HG02840 (cell line): ENCODE measurements at regions not wholly inside any gene's neighbourhood (a gene's known extent, or its start where the extent isn't known, plus 50 kb on each side); places are given as distances from the start of the nearest gene placed in this dataset.
"Not testable (repeated sequence)": the region's sequence is repeated elsewhere in the genome, so short reads cannot be mapped to it uniquely, and the experiment has no call there.

Experiments
- ATAC-seq: cut with Tn5 transposase; IDR thresholded peaks from one replicate; pipeline ENCODE4 v1.9.1; 2021; ENCODE audit warnings: mild to moderate bottlenecking, moderate library complexity, moderate number of reproducible peaks; ENCODE audit not compliant: unreplicated experiment, low FRiP score

DNA sequence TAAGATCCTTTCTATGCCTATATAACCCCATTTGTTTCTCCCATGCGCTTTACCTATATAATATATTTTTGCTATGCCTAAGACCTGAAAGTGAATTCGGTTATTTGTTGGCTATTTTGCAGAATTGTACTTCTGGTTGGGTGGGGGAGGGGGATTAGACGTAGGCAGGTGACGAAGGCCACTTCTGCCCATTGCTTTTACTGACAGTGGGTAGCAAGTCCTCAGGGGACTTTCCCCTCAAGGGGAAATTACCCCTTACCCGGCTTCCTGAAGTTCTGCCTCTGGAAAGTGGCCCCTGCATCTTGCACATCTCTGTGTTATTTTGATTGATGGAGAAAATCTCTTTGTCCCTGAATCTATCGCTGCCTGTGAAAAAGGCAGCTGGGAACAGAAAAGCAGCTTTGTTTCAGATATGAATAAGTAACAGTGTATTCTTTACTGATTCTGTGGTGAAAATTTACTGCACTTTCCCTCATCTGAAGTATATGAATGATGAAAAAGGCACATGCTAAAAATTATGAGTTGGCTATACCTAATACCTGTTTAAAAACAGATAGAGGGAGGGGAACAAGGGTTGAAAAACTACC, 133.9 kb downstream of the UTRN start:
- no peak for ATAC-seq

DNA sequence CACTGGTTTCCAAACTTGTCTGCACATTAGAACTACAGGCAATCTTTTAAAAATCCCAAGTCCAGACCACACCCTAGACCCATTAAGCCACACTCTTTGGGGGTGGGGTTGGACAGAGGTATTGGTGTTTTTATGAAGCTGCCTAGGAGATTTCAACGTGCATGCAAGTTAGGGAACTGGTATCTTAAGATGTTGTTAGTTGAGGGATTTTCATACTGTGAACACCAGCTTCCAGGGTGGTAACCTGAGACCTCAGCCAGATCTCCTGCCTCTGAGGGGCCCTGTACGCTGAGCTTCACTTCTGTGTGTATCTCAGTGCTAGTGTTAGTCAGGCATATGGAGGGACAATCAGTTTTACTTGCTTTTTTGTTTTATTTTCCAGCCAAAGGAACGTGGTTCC, 138.0 kb downstream of the UTRN start:
- ATAC-seq = no peak

DNA sequence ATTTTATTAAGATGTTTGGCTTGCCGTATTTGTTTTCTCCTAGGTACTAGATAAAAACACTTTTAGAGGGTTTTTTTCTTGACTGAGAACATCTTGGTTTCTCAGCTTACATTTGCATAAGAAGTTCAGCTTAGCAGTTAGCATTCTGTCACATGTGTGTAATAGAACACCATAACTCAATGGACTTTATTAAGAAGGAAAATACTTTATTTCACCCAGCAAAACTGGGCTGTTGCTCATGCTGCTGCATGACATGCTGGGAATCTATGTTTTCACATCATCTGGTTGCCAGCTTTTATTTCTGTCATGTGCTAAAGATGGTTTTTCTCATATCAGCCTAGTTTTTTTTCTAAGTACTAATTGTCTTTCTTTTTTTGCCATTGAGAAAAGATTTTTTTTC, 144.6 kb downstream of the UTRN start:
- ATAC-seq = no peak

DNA sequence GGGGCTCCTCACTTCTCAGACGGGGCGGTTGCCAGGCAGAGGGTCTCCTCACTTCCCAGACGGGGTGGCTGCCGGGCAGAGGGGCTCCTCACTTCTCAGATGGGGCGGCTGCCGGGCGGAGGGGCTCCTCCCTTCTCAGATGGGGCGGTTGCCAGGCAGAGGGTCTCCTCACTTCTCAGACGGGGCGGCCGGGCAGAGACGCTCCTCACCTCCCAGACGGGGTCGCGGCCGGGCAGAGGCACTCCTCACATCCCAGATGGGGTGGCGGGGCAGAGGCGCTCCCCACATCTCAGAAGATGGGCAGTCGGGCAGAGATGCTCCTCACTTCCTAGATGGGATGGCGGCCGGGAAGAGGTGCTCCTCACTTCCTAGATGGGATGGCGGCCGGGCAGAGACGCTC, 148.3 kb downstream of the UTRN start:
- not testable (repeated sequence) for ATAC-seq

DNA sequence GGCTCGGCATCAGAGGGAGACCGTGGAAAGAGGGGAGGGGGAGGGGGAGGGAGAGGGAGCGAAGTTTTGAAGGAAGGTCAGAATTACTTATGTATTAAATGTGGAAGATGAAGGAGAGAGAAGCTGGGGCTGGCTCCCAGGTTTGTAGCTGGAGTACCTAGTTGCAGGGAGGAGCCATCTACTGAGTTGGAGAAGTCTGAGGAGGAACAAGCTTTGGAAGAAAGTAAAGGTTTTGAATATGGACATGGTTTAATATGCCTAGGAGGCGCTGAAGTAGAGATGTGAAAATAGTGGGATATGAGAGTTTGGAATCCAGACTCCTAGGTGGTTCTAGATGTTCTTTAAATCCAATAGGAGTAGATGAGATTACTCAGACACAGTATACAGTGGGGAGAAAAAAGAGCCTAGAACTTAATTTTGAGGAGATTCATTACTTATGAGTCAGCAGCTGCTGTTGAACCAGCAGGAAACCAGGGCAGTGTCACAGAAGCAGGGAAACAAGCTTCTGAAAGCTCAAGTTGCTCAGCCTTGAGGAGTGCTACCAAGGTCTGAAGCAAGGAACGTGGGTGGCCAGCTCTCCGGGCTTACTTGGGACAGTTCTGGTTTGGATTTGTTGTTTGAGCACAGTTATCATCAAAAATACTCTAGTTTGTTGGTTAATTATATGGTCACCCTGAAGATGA, 149.3 kb downstream of the UTRN start:
- no peak for ATAC-seq

DNA sequence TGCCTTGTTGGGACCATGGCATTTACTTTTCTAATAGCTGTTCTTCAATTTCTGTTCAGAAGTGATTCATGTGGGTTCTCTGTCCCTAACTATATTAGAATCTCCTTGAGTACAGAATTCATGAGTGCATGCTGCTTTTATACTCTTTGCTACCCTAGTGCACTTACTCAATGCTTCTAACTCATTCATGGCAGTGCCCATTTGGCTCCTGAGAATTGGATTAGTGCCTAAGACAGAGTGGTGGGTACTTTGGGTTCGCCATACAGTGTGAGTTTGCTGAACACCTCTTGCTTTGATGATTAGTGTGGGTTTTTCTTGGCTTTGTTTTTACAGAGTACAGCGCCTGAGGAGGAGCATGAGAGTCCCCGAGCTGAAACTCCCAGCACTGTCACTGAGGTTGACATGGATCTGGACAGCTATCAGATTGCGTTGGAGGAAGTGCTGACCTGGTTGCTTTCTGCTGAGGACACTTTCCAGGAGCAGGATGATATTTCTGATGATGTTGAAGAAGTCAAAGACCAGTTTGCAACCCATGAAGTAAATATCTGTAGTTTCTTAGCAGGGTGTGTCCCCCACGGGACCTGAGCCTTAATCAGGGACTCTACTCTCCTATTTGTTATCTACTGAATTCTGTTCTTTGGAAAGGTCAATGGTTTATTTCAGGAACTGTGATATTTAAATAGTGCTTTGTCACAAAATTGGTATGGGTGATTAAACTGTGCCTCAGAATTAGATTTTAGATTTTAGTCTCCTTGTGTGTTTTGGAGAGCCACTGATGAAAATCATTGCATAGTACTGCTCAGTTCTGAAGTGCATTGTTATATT, 150.7 kb downstream of the UTRN start:
- ATAC-seq = no peak

DNA sequence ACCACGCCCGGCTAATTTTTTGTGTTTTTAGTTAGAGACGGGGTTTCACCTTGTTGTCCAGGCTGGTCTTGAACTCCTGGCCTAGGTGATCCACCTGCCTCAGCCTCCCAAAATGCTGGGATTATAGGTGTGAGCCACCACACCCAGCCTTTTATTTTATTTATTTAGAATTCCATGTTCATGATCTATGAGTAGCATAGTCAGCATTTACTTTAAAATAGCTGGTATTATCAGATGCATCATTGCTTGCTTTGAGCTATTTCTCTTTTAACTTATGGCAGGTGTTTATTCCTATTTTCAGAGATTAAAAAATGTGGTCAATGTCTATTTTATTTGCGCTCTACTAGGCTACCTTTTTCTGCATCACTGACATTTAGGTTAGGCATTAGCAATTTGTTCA, 152.0 kb downstream of the UTRN start:
- no peak for ATAC-seq

DNA sequence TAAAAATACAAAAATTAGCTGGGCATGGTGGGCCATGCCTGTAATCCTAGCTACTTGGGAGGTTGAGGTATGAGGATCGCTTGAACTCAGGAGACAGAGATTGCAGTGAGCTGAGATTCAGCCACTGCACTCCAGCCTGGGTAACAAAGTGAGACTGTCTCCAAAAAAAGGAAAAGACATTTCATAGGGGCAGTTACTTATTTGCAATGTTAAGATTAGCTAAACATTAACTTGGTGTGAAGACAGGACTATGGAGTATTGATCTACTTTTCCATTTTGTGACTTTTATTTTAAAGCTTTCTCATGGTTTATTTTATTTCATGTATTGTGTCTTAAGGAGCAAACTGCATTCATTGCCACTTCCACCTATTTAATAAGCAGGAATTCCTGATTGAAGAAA, 153.0 kb downstream of the UTRN start:
- ATAC-seq = no peak

DNA sequence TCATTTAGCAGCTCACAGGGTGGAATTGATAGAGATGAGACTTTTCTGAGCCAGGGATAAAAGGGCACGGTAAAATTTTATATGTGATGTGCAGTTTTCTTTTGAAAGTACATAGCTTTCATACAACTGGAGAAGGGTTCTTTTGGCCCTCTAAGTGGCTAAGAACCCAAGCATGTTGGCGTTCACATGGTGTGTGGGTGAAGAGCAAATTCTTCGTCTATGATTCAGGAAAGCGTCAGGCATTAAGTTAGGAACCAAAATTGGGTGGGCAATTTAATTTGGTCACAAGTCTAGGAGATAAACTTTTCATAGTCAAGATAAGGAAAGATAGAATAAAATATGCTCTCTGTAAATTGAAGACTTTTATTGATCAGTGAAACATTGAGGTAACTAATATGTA, 153.9 kb downstream of the UTRN start:
- ATAC-seq = no peak

DNA sequence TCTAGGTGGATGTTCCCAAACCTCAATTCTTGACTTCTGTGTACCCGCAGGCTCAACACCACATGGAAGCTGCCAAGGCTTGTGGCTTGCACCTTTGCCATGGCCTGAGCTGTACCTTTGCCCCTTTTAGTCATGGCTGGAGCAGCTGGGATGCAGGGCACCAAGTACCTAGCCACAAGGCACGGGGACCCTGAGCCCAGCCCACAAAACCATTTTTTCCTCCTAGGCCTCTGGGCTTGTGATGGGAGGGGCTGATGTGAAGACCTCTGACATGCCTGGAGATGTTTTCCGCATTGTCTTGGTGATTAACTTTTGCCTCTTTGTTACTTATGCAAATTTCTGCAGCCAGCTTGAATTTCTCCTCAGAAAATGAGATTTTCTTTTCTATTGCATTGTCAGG, 156.7 kb downstream of the UTRN start:
- ATAC-seq = not testable (repeated sequence)

DNA sequence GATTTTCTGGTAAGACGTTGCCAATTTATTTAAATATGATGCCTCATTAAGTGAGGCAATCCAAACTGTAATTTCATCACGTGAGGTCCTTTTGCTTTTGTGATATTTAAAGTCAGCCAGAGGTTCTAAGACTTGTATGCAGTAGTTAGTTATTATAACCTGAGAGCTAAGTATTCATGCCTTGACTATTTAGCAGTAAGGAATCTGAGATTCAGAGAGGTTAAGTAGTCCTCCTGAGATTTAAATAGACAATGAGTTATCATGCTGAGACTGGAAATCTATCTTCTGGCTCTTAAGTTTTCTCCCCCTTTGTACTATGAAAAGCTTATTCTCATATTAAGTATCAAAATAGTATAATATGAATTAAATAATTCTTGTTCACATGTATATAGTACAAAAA, 158.0 kb downstream of the UTRN start:
- ATAC-seq = no peak

DNA sequence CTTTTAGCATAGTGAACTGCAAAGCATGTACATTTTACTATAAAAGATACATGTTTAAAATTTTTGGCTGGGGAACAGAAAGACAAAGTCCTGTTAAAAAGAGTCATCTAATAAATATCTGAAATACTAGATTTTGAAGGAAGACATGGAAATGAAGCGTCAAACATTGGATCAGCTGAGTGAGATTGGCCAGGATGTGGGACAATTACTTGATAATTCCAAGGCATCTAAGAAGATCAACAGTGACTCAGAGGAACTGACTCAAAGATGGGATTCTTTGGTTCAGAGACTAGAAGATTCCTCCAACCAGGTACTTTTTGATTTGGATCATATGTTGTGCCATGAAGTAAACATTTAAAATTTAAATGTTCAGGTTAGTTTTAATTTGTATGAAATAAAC, 162.3 kb downstream of the UTRN start:
- ATAC-seq = no peak

DNA sequence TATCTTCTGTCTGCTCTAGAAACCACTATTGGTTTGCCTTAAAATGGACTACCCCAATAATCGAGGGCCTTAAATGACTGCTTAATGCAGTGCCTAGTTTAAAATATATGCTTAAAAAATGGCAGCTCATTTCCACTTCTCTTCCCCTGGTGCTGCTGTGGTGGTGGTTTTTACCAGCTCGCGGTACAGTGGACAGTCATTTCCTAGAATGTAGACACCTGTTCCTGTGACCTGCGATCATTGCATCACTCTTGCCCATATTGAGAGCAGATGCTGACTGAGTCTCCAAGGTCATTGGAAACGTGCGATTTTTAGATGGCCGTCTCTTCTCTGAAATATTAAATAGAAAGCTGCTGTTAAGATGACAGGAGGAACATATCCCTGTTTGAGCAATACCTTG, 164.1 kb downstream of the UTRN start:
- no peak for ATAC-seq

DNA sequence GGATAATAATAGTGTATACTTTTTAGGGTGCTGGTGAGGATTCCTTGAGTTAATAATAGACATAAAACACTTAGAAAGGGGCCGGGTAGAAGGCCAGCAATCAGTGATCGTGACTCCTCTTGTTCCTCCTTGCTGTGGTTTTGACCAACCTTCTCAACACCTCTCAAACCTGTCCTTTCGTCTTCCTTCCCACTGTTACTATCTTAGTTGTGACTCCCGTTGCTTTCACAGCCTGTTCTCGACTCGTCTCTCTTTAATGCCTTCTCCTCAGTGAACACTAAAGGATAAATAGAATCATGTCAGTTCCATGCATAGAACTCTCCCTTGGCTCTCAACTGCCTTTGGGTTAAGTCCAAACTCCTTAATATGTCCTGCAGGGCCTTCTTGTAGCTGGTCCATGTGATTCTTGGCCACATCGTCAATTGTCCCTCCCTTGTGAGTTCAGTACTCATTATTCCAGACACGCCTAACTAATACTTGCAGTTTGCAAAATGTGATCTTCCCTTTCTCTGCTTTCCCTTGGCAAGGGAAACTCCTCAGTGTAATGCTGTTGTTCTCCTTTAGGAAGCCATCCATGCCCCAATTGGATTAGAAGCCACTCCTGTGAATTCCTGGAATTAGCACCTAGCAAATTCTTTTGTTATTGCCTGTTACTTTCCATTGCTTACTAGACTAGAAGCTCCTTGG, 164.9 kb downstream of the UTRN start:
- ATAC-seq = no peak

DNA sequence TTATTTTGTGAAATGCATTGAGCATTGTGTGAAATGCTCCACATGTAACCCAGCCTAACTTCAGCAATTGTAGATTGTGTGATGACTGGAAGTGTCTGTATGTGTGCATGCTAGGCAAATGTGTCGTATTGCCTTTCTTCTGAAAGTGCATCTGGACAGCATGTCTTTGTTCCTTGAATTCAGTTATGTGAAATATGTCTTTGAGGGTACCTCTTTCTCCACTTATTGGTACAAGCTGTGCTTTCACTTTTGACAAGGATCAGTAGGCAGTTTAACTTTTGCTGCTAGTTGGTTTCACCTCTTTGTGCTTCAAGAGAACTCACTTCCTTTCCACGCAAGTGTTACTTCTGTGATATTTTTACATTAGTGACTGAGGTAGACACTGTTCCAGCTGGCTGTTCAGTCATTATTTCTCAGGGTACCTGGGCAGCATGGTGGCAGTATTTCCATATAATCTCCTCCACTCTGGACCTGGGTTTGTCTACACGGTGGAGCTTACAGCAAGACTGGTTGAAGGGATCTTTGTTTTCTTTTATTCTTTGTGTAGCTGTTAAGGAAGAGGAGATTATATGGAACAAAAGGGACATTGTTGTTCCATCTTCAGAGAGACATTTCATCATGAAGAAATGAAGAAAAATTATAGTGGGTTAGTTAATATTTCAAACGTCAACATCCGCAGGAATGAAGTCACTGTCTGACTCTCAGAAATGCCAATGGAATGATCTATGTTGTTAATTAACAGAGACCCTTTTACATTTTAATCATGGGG, 175.4 kb downstream of the UTRN start:
- peak; percentile 85 for ATAC-seq

DNA sequence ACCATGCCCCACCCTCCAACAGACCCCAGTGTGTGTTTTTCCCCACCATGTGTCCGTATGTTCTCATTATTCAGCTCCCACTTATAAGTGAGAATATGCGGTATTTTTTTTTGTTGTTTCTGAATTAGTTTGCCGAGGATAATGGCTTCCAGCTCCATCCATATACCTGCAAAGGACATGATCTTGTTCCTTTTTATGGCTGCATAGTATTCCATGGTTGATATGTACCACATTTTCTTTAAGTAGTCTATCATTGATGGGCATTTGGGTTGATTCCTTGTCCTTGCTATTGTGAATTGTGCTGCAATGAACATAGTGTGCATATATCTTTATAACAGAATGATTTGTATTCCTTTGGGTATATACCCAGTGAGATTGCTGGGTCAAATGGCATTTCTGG, 176.9 kb downstream of the UTRN start:
- no peak for ATAC-seq

DNA sequence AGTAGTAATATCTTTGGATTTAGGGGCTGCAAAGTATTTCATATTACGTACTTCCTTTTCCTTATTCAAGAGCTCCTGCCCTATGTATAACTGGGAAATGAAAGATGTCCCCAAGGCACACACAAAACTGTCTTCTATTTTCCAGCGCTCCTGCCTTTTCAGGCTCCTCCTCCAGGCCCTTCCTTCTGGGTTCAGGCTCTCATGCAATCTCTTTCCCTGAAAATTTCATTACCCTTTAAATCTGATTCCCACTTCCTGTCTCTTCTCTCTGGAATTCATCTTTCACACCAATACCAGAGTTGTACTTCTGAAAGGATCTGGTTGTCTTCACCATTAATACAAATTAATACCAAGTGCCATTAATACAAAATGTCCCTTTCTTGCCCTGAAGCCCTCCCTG, 181.6 kb downstream of the UTRN start:
- no peak for ATAC-seq

DNA sequence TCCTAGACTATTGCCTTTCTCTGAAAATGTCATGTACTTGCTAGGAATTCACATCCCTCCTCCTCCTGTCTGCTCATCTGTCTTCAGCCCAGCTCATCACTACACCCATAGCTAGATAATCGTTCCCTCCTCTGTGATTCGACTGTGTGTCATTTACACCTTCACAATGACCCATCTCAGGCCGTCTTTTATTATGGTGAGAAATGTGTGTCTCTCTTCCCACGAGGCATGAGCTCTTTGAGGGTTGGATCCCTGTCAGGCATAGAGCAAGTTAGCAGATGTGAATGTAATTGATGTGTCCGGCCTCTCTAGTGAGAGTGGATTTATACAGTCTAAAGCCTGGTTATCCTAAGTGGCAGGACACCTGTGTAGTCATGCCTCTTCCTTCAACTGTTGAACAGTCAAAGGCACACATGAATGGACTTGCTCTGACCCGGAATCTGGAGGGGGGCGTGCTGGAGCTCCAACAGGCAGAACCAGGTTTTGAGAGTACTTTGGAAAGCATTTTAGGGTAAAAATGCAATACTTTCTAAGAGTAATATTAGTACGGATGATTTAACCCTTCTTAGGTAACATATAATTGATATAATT, 182.1 kb downstream of the UTRN start:
- ATAC-seq = no peak

DNA sequence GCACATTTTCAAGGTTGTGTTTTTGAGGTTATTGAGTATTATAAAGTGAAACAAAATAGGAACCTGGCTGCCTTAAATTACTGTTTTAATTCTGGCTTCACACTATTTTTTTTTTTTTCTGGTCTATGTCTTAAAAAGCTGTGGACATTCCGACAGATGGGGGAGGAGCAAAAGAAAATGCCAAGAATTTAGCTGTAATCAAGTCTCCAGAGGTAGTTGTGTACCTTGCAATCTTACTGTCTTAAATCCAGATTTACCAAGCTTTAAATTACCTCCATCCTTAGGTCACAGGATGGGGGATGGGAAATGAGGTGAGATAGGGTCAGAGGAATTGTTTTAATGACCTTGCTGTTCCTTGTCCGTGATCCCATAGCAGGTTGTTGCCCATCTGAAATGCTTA, 182.8 kb downstream of the UTRN start:
- no peak for ATAC-seq

DNA sequence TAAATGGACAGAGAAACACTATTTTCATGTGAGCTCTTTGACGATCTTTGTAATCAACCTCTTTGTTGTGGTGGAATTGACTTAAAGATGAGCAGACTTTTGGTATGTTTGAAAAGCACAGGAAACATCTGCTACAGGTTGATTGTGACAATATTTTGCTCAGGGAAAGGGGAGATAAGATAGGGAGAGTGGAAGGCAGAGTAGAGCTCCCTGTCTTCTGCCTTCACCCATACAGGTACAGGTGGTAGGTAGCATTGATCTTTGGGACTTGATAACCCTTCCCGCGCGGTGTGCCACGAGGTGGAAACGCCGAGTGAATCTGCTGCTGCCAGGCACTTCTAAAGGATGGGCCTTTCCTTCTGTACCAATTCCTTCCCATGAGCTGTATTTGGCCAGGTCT, 183.6 kb downstream of the UTRN start:
- ATAC-seq = no peak
